Epithelial cell of proximal tubule (primary cell): ENCODE measurements at regions not wholly inside any gene's neighbourhood (a gene's known extent, or its start where the extent isn't known, plus 50 kb on each side); places are given as distances from the start of the nearest gene placed in this dataset.

ENCODE experiments used
- DNase-seq: peaks from one replicate; pipeline ENCODE4 v3.0.0-alpha.2; 2011; ENCODE audit warnings: low read depth
- H3K4me3 ChIP-seq: 2 replicates; pipeline ENCODE4 v1.5.1; 2011; ENCODE audit warnings: low read depth, mild to moderate bottlenecking, low read length
- TF ChIP-seq, protein P1 (sequence below): conservative IDR thresholded peaks from 2 replicates; pipeline ENCODE4 v1.5.1; 2012; ENCODE audit warnings: low read depth, mild to moderate bottlenecking, low read length

DNA sequence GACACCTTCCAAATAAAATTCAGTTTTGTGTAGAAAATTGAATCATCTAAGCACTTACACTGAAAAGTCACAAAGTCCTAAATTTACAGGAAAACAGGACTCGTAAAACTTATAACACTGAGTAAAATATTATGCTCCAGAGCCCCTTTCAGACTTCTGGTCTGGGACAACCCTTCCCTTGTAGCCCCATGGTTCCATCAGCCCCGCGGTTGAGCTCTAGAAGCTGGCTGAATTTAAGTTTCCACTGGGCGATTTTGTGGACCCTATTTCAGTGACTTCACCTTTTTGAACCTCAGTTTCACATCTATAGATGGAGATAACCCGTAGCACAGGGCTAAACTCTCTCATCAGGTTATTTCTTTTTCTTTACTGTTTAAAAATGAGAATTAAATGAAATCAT lies 117.7 kb upstream of the BACH2 start:
- TF ChIP-seq, protein P1, sequence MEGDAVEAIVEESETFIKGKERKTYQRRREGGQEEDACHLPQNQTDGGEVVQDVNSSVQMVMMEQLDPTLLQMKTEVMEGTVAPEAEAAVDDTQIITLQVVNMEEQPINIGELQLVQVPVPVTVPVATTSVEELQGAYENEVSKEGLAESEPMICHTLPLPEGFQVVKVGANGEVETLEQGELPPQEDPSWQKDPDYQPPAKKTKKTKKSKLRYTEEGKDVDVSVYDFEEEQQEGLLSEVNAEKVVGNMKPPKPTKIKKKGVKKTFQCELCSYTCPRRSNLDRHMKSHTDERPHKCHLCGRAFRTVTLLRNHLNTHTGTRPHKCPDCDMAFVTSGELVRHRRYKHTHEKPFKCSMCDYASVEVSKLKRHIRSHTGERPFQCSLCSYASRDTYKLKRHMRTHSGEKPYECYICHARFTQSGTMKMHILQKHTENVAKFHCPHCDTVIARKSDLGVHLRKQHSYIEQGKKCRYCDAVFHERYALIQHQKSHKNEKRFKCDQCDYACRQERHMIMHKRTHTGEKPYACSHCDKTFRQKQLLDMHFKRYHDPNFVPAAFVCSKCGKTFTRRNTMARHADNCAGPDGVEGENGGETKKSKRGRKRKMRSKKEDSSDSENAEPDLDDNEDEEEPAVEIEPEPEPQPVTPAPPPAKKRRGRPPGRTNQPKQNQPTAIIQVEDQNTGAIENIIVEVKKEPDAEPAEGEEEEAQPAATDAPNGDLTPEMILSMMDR = no peak
- DNase-seq = no peak
- no peak overlapping the region for H3K4me3 ChIP-seq

DNA sequence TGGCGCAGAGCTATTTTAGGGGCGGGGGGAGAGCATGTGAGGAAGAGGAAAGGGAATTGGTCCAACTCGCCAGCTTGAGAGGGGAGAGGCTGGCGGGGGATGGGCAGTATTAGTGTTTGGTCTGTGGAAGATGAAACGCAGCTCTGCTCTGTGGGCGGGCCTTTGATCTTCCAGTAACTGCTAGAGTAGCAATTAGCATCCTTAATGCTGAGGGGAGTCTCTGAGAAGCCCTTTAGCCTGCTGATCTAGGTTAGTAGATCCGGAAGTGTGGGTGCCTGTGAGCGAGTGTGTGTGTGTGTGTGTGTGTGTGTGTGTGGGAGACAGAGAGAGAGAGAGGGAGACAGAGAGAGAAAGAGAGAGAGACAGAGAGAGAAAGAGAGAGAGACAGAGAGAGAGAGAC lies 117.2 kb upstream of the BACH2 start:
- DNase-seq = no peak
- no peak overlapping the region for H3K4me3 ChIP-seq
- TF ChIP-seq, protein P1 = no peak

DNA sequence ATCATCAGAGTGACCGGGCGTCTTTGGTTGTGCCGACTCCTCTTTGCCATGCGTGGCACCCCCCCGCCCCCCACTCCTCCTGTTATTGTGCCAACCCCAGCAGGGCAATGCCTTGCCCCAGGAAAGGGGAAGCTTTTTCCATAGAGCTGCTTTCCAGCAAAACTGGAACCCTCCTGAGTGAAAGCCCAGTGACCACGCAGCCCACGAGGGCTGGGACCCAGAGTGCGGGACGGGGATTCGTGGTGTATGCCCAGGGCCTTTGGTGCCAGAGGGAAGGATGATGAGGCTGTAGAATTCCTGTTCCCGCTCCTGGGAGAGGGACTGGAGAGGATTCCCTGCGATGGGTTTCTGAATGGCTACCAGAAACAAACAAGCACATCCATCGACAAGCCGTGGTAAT lies 116.8 kb upstream of the BACH2 start:
- DNase-seq = no peak
- no peak overlapping the region for H3K4me3 ChIP-seq
- TF ChIP-seq, protein P1 = no peak

DNA sequence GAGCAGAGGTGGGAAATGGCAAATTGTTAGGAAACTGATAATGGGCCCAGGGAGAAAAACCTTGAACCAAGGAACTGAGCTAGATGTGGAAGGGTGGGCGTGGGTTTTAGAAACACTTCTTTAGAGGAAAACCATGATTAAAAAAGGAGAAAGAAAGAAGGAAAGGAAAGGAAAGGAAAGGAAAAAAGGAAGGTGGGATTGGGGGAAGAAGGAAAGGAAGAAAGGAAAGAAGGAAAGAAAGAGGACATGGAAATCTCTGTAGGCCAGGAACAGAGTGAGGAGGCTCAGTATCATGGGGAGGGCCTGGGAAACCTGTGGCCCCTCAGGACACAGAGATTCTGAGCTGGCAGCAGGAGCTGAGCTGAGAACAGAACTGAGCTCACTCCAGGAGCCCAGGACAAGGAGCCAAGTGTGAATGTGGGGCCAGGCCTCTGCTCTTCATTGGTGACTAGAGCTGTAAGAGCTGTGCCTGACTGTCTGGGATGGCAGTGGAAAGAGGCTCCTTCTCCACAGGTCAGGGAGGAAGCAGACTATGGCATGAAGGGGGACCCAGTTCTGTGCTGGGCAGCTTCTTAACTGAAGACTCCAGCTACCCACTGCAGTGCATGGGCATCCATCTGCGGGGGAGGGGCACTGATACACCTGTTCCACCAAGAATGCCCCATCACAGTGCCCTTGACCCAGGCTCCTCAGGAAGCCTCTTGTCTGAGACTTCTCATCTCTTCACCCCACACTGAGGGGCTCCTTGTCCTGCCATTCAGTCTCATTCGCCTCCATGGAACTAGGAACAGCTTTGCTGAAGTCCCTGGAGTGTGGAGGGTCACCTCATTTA lies 116.1 kb upstream of the BACH2 start:
- H3K4me3 ChIP-seq = no peak overlapping the region
- TF ChIP-seq, protein P1 = no peak
- DNase-seq = no peak

DNA sequence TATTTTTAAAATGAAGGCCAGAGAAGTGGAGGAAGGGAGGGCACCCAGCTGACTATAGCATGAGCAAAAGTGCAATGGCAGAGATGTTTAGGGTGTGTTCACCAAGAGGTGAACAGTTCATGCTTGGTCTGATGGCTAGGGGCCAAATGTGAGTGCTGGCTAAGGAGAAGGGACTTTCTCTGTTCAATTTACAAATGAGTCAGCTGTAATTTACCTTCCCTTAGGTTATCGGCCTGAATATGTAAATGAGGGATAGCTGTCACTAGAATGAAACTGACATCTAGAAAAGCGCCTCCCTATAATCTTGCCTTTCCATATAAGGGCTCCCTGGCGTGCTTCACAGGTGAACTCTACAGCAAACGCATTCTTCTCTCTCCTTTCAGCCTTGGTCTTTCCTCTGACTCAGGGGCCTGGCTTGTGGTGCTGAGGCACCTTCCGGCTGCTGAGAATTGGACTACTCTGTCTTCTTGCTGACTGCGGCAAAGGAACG lies 114.7 kb upstream of the BACH2 start:
- TF ChIP-seq, protein P1 = no peak
- H3K4me3 ChIP-seq = no peak overlapping the region
- no peak for DNase-seq

DNA sequence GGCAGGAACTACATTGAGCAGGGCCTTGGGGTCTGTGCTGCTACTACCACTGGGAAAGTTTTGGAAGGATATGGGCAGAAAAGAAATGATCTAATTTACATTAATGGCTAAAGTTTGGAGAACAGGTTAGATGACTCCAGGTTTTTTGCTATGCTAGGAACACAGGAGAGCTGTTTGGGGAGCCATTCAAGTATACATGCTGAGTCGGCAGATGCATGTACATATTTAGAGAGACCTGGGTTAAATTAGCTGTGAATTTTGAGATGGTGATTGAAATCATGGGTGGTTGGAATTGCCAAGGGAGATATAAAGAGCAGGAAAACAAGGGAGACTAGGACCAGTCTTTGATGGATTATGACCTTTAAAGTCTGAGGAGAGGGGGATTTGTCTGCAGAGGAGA lies 113.1 kb upstream of the BACH2 start:
- no peak overlapping the region for H3K4me3 ChIP-seq
- no peak for DNase-seq
- TF ChIP-seq, protein P1 = no peak

DNA sequence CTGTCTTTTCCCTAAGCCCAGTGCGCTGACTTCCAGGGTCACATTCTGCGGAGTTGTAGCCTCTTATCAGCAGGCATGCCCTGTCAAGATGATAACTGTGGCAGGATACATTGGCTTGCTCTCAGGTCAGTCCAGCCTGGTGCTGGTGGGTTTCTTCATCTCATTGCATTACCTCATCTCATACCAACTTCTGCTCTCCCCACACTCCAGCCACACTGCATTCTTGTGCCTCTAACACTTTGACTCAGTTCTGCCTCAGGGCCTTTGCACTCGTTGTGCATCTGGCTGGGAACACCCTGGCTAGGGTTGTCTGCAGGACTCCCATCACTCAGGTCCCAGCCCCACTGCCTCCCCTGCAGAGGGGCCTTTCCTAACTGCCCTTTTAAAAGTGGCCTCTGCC lies 110.3 kb upstream of the BACH2 start:
- H3K4me3 ChIP-seq = no peak overlapping the region
- TF ChIP-seq, protein P1 = no peak
- no peak for DNase-seq
